ENCODE measurements at regions not wholly inside any gene's neighbourhood (a gene's known extent, or its start where the extent isn't known, plus 50 kb on each side); places are given as distances from the start of the nearest gene placed in this dataset.

- DNase-seq: peak; percentile 19
These were observed 204.2 kb upstream of the CD180 start for GRCh38 chr5:67400752-67401151.

GRCh38 chr5:67395790-67396418, 199.3 kb upstream of the CD180 start:
- DNase-seq: no peak

DNA sequence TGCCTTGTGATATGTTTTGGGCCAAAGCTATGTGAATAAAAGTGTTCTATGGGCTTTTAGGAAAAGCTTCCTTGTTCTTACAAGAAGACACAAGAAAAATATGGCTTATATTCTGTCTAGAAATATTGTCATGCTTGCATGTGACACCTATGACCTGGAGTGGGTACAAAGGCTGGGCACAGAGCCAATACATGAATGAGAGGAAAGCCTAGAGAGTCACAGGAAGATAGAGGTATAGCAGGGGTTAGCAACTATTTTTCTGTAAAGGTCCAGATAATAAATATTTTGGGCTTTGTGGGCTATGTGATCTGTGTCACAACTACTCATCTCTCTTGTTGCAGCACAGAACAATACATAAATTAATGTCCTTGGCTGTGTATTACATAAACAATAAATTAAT, 196.6 kb upstream of the CD180 start:
- no peak for DNase-seq

GRCh38 chr5:67390935-67391334, 194.3 kb upstream of the CD180 start:
- no peak for DNase-seq

GRCh38 chr5:67383451-67383850, 186.9 kb upstream of the CD180 start:
- peak; percentile 45 for DNase-seq

DNA sequence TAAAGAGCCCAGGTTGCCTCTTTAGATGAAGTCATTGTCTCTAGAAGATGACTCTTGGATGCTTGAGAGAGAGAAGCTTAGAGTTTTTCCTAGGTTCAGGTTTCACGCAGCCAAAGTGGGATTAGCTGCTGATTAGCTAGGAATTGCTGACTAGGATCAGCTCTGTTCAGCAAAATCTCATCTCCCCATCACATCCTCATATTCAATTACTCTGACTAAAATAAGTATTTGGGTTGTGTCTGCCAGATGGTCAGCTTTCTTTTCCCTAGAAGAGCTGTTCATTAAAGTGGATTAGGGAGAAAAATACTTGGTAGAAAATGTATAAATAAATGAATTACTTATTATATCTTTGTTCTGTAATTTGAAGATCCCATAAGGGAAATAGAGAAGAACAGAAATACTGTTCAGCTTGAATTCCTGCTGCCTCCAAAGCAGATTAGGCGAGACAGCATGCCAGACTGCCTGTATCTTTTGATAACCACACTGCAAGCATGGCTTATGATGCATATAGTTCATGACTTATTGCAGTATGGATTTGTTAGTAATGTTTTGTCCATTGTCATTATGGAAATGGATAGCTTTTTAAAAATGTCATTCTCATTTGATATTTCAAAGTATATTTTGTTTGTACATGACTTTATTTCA, 184.8 kb upstream of the CD180 start:
- DNase-seq: no peak

- no peak for DNase-seq
These were observed 183.8 kb upstream of the CD180 start for GRCh38 chr5:67380431-67380830.

DNA sequence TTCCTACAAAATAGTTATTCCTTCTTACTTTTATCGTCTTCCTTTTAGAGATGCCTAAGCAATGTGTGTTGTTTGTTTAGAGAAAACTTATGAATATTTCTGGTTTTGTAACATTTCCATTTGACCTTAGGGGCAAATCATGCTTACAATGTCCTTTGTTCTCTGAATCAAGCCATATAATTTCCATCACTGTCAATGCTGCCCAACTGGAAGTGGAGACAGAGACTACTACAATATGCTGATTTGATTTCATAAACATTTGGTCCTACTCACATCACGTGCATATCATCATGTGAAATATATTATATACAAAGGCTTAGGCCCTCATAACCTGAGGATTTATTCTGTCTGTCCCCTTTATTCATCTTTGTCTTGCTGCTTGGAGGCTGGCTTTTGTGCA, 183.2 kb upstream of the CD180 start:
- DNase-seq: no peak

GRCh38 chr5:67378256-67378655, 181.7 kb upstream of the CD180 start:
- no peak for DNase-seq

DNA sequence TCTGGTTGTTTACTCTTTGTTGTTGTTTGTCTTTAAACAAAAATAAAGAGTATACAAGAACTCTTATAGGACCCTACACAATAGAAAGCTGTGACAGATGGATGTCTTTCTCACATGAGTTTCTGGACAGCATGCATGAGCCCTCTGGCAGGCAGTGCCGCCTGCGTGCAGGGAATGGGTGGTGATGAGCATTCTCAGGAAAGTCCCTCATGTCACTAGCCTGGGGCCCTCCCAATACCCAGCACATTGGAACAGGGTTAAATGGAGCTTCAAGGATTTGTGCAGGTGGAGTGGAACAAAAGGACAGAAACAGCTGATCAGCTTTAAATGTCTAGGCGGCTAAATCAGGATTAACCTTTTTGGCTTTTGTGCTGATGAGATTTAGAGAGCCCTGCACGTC, 181.0 kb upstream of the CD180 start:
- no peak for DNase-seq

GRCh38 chr5:67375606-67376005, 179.0 kb upstream of the CD180 start:
- no peak for DNase-seq

GRCh38 chr5:67374378-67374777, 177.8 kb upstream of the CD180 start:
- no peak for DNase-seq

DNA sequence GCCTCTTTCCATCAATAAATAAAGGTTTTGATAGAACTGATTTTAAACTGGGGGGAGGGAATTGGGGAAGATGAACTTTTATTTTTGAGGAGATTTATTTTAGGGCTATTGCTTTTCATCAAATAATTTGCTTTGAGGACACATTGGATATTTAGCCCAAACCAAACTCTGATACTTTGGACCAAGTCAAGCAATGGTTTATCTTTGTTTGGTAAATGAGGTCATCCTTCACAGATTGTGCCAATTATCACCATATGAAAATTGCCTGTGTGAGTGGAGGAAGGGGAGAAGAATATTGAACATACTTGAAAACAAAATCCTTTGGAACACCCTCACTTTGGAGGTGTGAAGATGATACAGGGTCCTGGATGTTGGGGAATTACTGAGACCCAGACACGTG, 176.9 kb upstream of the CD180 start:
- no peak for DNase-seq

DNA sequence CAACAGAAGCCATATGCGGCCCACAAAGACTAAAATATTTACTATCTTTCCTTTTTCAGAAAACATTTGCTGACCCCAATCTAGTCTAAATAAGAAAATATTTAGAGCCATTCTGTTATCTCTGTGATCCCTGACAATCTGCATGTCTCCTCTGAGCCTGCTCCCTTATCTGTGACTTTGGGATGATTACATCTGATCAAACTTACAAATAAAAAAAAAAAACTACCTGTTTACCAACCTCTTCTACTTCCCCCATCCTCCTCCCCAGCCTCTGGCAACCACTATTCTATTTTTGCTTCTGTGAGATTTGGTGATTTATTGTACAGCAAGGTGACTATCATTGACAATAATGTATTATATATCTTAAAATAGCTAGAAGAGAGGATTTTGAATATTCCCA, 176.3 kb upstream of the CD180 start:
- no peak for DNase-seq

DNA sequence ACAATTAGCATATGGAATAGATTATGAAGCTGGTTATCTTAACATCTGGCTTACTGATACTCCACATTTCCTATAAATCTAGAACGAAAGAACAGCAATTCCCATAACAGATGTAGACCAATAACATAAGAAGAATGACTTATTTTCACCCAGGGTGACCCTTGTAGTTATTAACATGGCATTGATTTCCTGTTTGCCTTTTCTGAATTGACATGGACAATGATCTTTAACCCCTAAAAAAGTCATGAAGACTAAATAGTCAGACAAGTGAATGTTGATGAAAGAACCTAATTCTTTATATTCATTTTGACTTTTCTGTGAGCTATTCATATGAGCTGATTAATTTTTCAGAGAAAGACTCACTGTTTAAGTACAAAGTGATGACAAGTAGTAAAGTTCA, 175.3 kb upstream of the CD180 start:
- DNase-seq: no peak

- no peak for DNase-seq
These were observed 170.2 kb upstream of the CD180 start for GRCh38 chr5:67366691-67367395.

- DNase-seq: no peak
These were observed 169.7 kb upstream of the CD180 start for GRCh38 chr5:67366276-67366675.

GRCh38 chr5:67364381-67364970, 167.9 kb upstream of the CD180 start:
- no peak for DNase-seq

GRCh38 chr5:67363963-67364362, 167.4 kb upstream of the CD180 start:
- no peak for DNase-seq

DNA sequence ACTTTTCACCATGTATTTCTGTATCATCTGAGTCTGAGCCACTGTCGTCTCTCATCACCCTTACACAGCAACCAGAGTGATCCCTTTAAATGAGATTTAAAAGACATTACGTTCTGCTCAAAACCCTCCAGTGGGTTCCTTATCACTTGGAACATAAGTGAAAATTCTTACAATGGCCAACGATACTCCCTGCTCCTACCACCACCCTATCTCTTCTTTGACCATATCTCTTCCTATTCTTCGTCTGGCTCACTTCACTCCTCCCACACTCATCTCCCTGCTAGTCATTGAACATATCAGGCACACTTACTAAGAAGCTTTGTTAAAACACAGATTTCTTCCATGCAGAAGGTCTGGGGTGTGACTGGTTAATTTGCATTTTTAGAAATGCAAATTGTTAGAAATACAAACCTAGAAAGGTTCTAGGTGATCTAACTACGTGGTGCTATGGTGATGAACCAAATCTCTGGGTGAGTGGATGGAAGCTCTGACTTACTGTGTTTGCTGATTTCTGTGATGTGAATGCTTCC, 166.6 kb upstream of the CD180 start:
- no peak for DNase-seq

DNA sequence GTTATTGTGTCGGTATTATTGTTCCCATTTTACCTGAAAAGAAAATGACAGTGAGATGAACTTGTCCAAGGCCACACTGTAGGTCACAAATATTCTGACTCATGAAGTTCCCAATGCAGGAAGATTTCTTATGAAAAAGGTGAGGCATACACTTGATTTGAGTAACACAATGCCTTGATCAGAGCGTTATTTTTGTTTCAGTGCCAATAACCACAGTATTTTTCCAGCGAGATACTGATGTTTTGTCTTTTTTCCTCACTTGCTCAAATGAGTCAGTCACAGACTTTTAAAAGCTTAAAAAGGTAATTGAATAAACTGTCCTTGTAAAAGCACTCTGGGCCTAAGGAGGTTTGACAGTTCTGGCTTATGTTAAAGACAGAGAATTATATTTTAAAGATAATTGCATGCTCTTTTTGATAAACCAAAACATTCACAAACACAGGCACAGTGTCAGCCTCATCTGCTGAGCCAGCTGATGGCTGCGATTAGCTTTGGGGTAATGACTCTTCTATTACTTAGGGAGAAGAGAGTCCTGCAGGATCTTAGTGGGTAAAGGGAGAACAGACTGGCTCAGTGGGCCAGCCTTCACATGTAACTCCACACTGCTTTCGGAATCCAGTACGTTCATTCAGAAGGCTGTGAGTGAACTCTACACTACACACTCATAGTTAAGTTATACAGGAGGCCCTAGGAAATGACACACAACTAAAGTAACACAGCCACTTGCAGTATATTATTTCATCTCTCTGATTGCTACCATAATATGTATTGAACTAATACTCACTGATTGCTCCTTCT, 165.5 kb upstream of the CD180 start:
- DNase-seq: peak; percentile 32

DNA sequence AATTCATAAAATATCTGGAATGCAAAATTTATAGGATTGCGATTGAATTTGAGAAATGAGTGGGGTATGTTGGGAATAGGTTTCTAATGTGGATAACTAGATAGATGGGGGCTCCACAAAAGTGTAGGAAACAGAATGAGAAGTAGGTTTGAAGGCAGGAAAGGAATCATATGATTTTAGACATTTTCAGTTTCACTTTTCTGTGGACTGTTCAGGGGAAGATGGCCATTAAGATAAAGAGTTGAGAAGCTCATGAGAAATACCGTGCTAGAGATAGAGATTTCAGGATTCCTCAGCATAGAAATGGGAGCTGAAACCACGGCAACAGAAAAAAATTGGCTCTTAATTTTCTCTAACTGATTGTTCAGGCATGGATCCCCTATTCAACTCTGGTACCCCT, 163.4 kb upstream of the CD180 start:
- DNase-seq: no peak

- DNase-seq: no peak
These were observed 161.6 kb upstream of the CD180 start for GRCh38 chr5:67358186-67358585.
